H1 (cell line): ENCODE measurements at regions not wholly inside any gene's neighbourhood (a gene's known extent, or its start where the extent isn't known, plus 50 kb on each side); places are given as distances from the start of the nearest gene placed in this dataset.

Source experiments
- CTCF ChIA-PET: fragments of 300-600 bp; sonication (Branson Sonifier 250); formaldehyde crosslinking; loops from one replicate; lab custom pipeline; 2021; ENCODE audit not compliant: partially characterized antibody; lab: Charles Lee
- POLR2A ChIA-PET: fragments of 300-600 bp; sonication (Branson Sonifier 250); formaldehyde crosslinking; loops from one replicate; lab custom pipeline; 2021; ENCODE audit warnings: inconsistent platforms; ENCODE audit not compliant: partially characterized antibody; lab: Charles Lee
- DNase-seq, 2 experiments: peaks; one replicate each; pipeline versions ENCODE4 v3.0.0 to v3.0.0-alpha.2; 2010 to 2022; ENCODE audit warnings: low spot score in 2 of 2, low read depth in 1 of 2, mixed read lengths in 1 of 2
- FAIRE-seq: peaks from 2 replicates; lab custom pipeline; 2011; peaks lifted over from hg19 to GRCh38; lab: Jason Lieb, UNC
- H2AFZ ChIP-seq: 2 replicates; pipeline ENCODE4 v1.8.1; 2012; ENCODE audit warnings: low read length, inconsistent platforms
- H2AK5ac ChIP-seq: 2 replicates; pipeline ENCODE4 v1.6.1; 2013; ENCODE audit warnings: low read depth, low read length
- H2BK120ac ChIP-seq: replicated peaks from 2 replicates; pipeline ENCODE3; 2013; ENCODE audit warnings: low read depth, low read length, inconsistent platforms
- H2BK12ac ChIP-seq: 2 replicates; pipeline ENCODE4 v1.6.1; 2013; ENCODE audit warnings: low read depth, low read length
- H2BK15ac ChIP-seq: 2 replicates; pipeline ENCODE4 v1.6.1; 2013; ENCODE audit warnings: low read length
- H2BK20ac ChIP-seq: 2 replicates; pipeline ENCODE4 v1.6.1; 2013; ENCODE audit warnings: low read length
- H2BK5ac ChIP-seq: 2 replicates; pipeline ENCODE4 v1.6.1; 2013; ENCODE audit warnings: low read depth, low read length
- H3K14ac ChIP-seq: 2 replicates; pipeline ENCODE4 v1.6.1; 2013; ENCODE audit warnings: inconsistent platforms; ENCODE audit not compliant: insufficient read length
- H3K18ac ChIP-seq: 2 replicates; pipeline ENCODE4 v1.6.1; 2013; ENCODE audit warnings: low read length; ENCODE audit errors: extremely low read depth
- H3K23ac ChIP-seq: 2 replicates; pipeline ENCODE4 v1.6.1; 2013; ENCODE audit warnings: inconsistent platforms; ENCODE audit not compliant: insufficient read length
- H3K23me2 ChIP-seq: 2 replicates; pipeline ENCODE4 v1.6.1; 2013; ENCODE audit warnings: low read depth, low read length
- H3K27ac ChIP-seq: 2 replicates; pipeline ENCODE4 v1.6.1; 2011; ENCODE audit warnings: low read depth, low read length, inconsistent platforms
- H3K27me3 ChIP-seq, 4 experiments: replicated peaks in 1 of 4; 1 replicate in 1 of 4; 2 replicates in 3 of 4; pipeline versions ENCODE4 v1.6.1 to v1.8.1; 2011 to 2013; ENCODE audit warnings: low read length in 3 of 4, mild to moderate bottlenecking in 3 of 4, inconsistent platforms in 2 of 4, mixed read lengths in 2 of 4, moderate library complexity in 1 of 4; ENCODE audit not compliant: control insufficient read depth in 3 of 4, insufficient read depth in 3 of 4; ENCODE audit errors: extremely low read depth in 1 of 4
- H3K36me3 ChIP-seq, 4 experiments: 2 replicates each; pipeline versions ENCODE4 v1.6.1 to v1.8.1; 2011 to 2013; ENCODE audit warnings: mild to moderate bottlenecking in 4 of 4, low read length in 3 of 4, moderate library complexity in 2 of 4, control low read depth in 1 of 4, inconsistent platforms in 1 of 4; ENCODE audit not compliant: insufficient read depth in 4 of 4, control insufficient read depth in 2 of 4
- H3K4ac ChIP-seq: replicated peaks from 2 replicates; pipeline ENCODE3; 2013; ENCODE audit warnings: low read length, low read depth, mixed read lengths, inconsistent platforms; ENCODE audit not compliant: insufficient read length
- H3K4me1 ChIP-seq, 4 experiments: replicated peaks in 1 of 4; 1 replicate in 1 of 4; 2 replicates in 3 of 4; pipeline versions ENCODE4 v1.6.1 to v1.8.1; 2011 to 2013; ENCODE audit warnings: low read length in 3 of 4, inconsistent platforms in 2 of 4, mixed read lengths in 1 of 4; ENCODE audit not compliant: insufficient read depth in 4 of 4, control insufficient read depth in 3 of 4
- H3K4me2 ChIP-seq, 2 experiments: 2 replicates each; pipeline versions ENCODE4 v1.6.1 to v1.8.1; 2011 to 2013; ENCODE audit warnings: low read depth in 2 of 2, low read length in 2 of 2, control low read depth in 1 of 2, inconsistent platforms in 1 of 2, mild to moderate bottlenecking in 1 of 2; ENCODE audit not compliant: insufficient read depth in 1 of 2
- H3K4me3 ChIP-seq, 4 experiments: fragments of 200-600, 300-600 bp in 1 of 4; sonication (generic), shearing (Covaris generic), sonication (Bioruptor Twin) in 1 of 4; 2 replicates each; pipeline versions ENCODE4 v1.5.1 to v1.8.1; 2011 to 2016; ENCODE audit warnings: low read length in 4 of 4, low read depth in 3 of 4, control low read depth in 2 of 4, inconsistent platforms in 2 of 4, mild to moderate bottlenecking in 2 of 4, mixed read lengths in 1 of 4, moderate library complexity in 1 of 4; ENCODE audit not compliant: insufficient read depth in 2 of 4; ENCODE audit errors: extremely low read depth in 1 of 4
- H3K56ac ChIP-seq: replicated peaks from 2 replicates; pipeline ENCODE3; 2013; ENCODE audit warnings: low read depth, mild to moderate bottlenecking, mixed read lengths, low read length, inconsistent platforms; ENCODE audit not compliant: insufficient read length
- H3K79me1 ChIP-seq: 2 replicates; pipeline ENCODE4 v1.6.1; 2013; ENCODE audit warnings: low read depth, low read length, control low read depth
- H3K79me2 ChIP-seq, 2 experiments: 2 replicates each; pipeline versions ENCODE4 v1.6.1 to v1.8.1; 2012 to 2013; ENCODE audit warnings: low read length in 2 of 2, mild to moderate bottlenecking in 2 of 2, inconsistent platforms in 1 of 2; ENCODE audit not compliant: insufficient read depth in 2 of 2, control insufficient read depth in 1 of 2
- H3K9ac ChIP-seq, 4 experiments: replicated peaks in 1 of 4; 1 replicate in 1 of 4; 2 replicates in 3 of 4; pipeline versions ENCODE4 v1.6.1 to v1.8.1; 2011 to 2013; ENCODE audit warnings: low read depth in 3 of 4, low read length in 3 of 4, control low read depth in 2 of 4, mild to moderate bottlenecking in 2 of 4, moderate library complexity in 2 of 4, inconsistent platforms in 1 of 4; ENCODE audit errors: extremely low read depth in 1 of 4
- H3K9me3 ChIP-seq, 2 experiments: 2 replicates each; pipeline versions ENCODE4 v1.6.1 to v1.8.1; 2012 to 2013; ENCODE audit warnings: mild to moderate bottlenecking in 2 of 2, moderate library complexity in 2 of 2, control low read depth in 1 of 2, inconsistent platforms in 1 of 2, low read depth in 1 of 2, low read length in 1 of 2, mixed read lengths in 1 of 2; ENCODE audit not compliant: insufficient read depth in 2 of 2
- H4K20me1 ChIP-seq, 2 experiments: replicated peaks in 1 of 2; 2 replicates each; pipeline versions ENCODE3 to v1.8.1; 2011 to 2013; ENCODE audit warnings: inconsistent platforms in 2 of 2, low read length in 2 of 2, mild to moderate bottlenecking in 1 of 2; ENCODE audit not compliant: insufficient read depth in 2 of 2, control insufficient read depth in 1 of 2
- H4K5ac ChIP-seq: 2 replicates; pipeline ENCODE4 v1.6.1; 2013; ENCODE audit warnings: low read length, low read depth, mixed read lengths, inconsistent platforms; ENCODE audit not compliant: insufficient read length
- H4K8ac ChIP-seq: 2 replicates; pipeline ENCODE4 v1.8.0; 2013; ENCODE audit warnings: mild to moderate bottlenecking, moderate library complexity, low read length, inconsistent platforms; ENCODE audit not compliant: insufficient read depth; ENCODE audit errors: extremely low read depth
- H4K91ac ChIP-seq: replicated peaks from 2 replicates; pipeline ENCODE3; 2013; ENCODE audit warnings: low read length, mixed read lengths, inconsistent platforms; ENCODE audit not compliant: insufficient read length
- CBX5 ChIP-seq: fragments of 300-800, 300-1000 bp; sonication (generic); IDR thresholded peaks from 2 replicates; pipeline ENCODE4 v1.7.1; 2016; ENCODE audit warnings: antibody characterized with exemption, low read length, low read depth
- CHD1 ChIP-seq: IDR thresholded peaks from 2 replicates; pipeline ENCODE4 v1.6.1; 2012; ENCODE audit warnings: low read depth, low read length, improper control_type of control experiment
- CHD2 ChIP-seq: IDR thresholded peaks from 2 replicates; pipeline ENCODE4 v1.6.1; 2012; ENCODE audit warnings: low read length, improper control_type of control experiment
- CREB1 ChIP-seq: IDR thresholded peaks from 2 replicates; pipeline ENCODE4 v1.6.1; 2012; ENCODE audit warnings: inconsistent platforms
- EZH2 ChIP-seq: fragments of 200-600 bp; sonication (generic); IDR thresholded peaks from 2 replicates; pipeline ENCODE4 v1.7.1; 2012; ENCODE audit warnings: low read depth, mild to moderate bottlenecking, moderate library complexity, low read length, inconsistent platforms; ENCODE audit not compliant: severe bottlenecking
- HDAC2 ChIP-seq, 2 experiments: fragments of 300-600 bp in 1 of 2; sonication (generic) in 1 of 2; IDR thresholded peaks; 2 replicates each; pipeline ENCODE4 v1.6.1; 2011 to 2012; ENCODE audit warnings: low read depth in 2 of 2, low read length in 2 of 2, mild to moderate bottlenecking in 2 of 2, moderate library complexity in 2 of 2, borderline replicate concordance in 1 of 2, inconsistent platforms in 1 of 2
- HDAC6 ChIP-seq: IDR thresholded peaks from one replicate; pipeline ENCODE4 v1.7.1; 2012; ENCODE audit warnings: low read depth, mild to moderate bottlenecking, inconsistent platforms, low read length, moderate library complexity
- JUN ChIP-seq: IDR thresholded peaks from 2 replicates; pipeline ENCODE4 v1.6.1; 2011; ENCODE audit warnings: low read depth, mild to moderate bottlenecking, improper control_type of control experiment, low read length
- JUND ChIP-seq: IDR thresholded peaks from 2 replicates; pipeline ENCODE4 v1.6.1; 2011; ENCODE audit warnings: mild to moderate bottlenecking, improper control_type of control experiment, low read length
- KDM4A ChIP-seq: IDR thresholded peaks from one replicate; pipeline ENCODE4 v1.7.1; 2012; ENCODE audit warnings: low read depth, mild to moderate bottlenecking, moderate library complexity, low read length, inconsistent platforms; ENCODE audit not compliant: severe bottlenecking
- NANOG ChIP-seq: IDR thresholded peaks from 2 replicates; pipeline ENCODE4 v1.6.1; 2011; ENCODE audit warnings: low read length, low read depth, mild to moderate bottlenecking, inconsistent platforms; ENCODE audit not compliant: insufficient read depth, poor library complexity, severe bottlenecking
- PHF8 ChIP-seq: fragments of 200-600 bp; sonication (generic); conservative IDR thresholded peaks from 2 replicates; pipeline ENCODE4 v1.7.1; 2012; ENCODE audit warnings: low read depth, mild to moderate bottlenecking, inconsistent platforms, low read length, moderate library complexity
- SP1 ChIP-seq: IDR thresholded peaks from 2 replicates; pipeline ENCODE4 v1.6.1; 2011; ENCODE audit warnings: low read depth, low read length
- SP4 ChIP-seq: IDR thresholded peaks from 2 replicates; pipeline ENCODE4 v1.6.1; 2012; ENCODE audit warnings: low read length, inconsistent platforms
- TBP ChIP-seq: IDR thresholded peaks from 2 replicates; pipeline ENCODE4 v1.6.1; 2011; ENCODE audit warnings: low read depth, low read length, improper control_type of control experiment
- TCF12 ChIP-seq: IDR thresholded peaks from 2 replicates; pipeline ENCODE4 v1.6.1; 2011; ENCODE audit warnings: low read depth, mild to moderate bottlenecking, low read length
- WGBS, 2 experiments: shearing (Covaris generic) in 1 of 2; methylation state at CpG; one replicate each; pipeline versions ENCODE4 v1.1.6 to v1.1.7; 2013 to 2015; ENCODE audit warnings: low lambda C conversion rate in 2 of 2, mixed read lengths in 2 of 2, inconsistent platforms in 1 of 2, low coverage in 1 of 2, missing lambda C conversion rate in 1 of 2; ENCODE audit not compliant: insufficient replicate concordance in 2 of 2, insufficient coverage in 1 of 2, insufficient read length in 1 of 2; ENCODE audit errors: extremely low coverage in 1 of 2, missing lambda C conversion rate in 1 of 2; 5-methylcytosine and 5-hydroxymethylcytosine counted together

DNA sequence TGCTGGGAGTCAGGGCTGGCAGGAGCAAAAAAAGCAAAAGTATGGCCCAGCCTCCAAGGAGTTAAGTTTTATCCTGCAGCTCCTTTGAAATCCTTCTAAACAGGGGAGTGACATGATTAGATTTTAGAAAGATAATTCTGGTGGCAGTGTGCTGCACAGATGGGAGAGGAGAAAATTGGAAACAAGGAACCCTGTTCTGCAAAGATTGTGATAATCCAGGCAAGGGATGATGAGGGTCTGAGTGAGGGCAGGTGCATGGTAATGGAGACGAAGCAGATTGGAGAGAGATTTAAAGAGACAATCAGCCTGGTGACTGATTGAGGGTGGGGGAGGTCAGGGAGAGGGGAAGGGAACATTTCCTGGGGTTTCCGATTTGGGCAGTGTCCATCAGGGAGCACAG lies 444.7 kb upstream of the PODXL start:
- FAIRE-seq (no peak), DNase-seq (no peak)
- no peak overlapping the region for H4K5ac ChIP-seq
- no peak overlapping the region for H2BK5ac ChIP-seq
- H3K9ac ChIP-seq: no peak overlapping the region
- H3K14ac ChIP-seq: no peak overlapping the region
- CTCF ChIA-PET: interaction anchor here (0.9 kb wide), 1 partner anchor 93 kb away, joined by 3 read pairs; no protein-coding TSS in a partner anchor
- no peak overlapping the region for H3K18ac ChIP-seq
- H3K4me2 ChIP-seq: no peak overlapping the region
- H4K20me1 ChIP-seq: no peaks in the 10 kb centered on the region
- no peak overlapping the region for H2AFZ ChIP-seq
- H3K4me3 ChIP-seq: no peak overlapping the region
- no peaks in the 10 kb centered on the region for H3K36me3 ChIP-seq
- H3K23ac ChIP-seq: no peak overlapping the region
- H4K91ac ChIP-seq: no peak overlapping the region
- H3K9me3 ChIP-seq: no peaks in the 10 kb centered on the region
- H3K56ac ChIP-seq: no peak overlapping the region
- 92% methylated on average over 2 of the region's 2 CpGs; no CpG with 5 or more reads in 1 of the 2 experiments for WGBS, 2 experiments
- no peak overlapping the region for H2BK120ac ChIP-seq
- H2BK12ac ChIP-seq: no peak overlapping the region
- H3K27ac ChIP-seq: no peak overlapping the region
- no peak overlapping the region for H4K8ac ChIP-seq
- no peak overlapping the region for H2BK20ac ChIP-seq
- H3K23me2 ChIP-seq: no peaks in the 10 kb centered on the region; the same call in 1 of the 2 replicates
- no peak overlapping the region for H3K4ac ChIP-seq
- TF ChIP-seq TCF12: no peak
- no peak for TF ChIP-seq JUN
- no peak for TF ChIP-seq CHD2
- no peak for TF ChIP-seq KDM4A
- TF ChIP-seq CHD1: no peak
- no peak for TF ChIP-seq TBP
- no peak for TF ChIP-seq PHF8
- no peak for TF ChIP-seq SP1
- TF ChIP-seq JUND: no peak
- TF ChIP-seq HDAC6: no peak
- TF ChIP-seq CBX5: no peak
- no peak for TF ChIP-seq EZH2
- TF ChIP-seq CREB1: no peak
- TF ChIP-seq NANOG: no peak
- TF ChIP-seq SP4: no peak
- TF ChIP-seq HDAC2 (IDR thresholded peaks at IDR 0.05; ENCODE audit: borderline replicate concordance in 1 of 2, low read depth in 2 of 2, low read length in 2 of 2): no peak
- no peak overlapping the region for H2AK5ac ChIP-seq
- no peaks in the 10 kb centered on the region for H3K79me1 ChIP-seq
- no peaks in the 10 kb centered on the region for H3K4me1 ChIP-seq
- POLR2A ChIA-PET: no interaction called here
- H2BK15ac ChIP-seq: no peak overlapping the region
- H3K79me2 ChIP-seq: no peaks in the 10 kb centered on the region
- H3K27me3 ChIP-seq: no peaks in the 10 kb centered on the region
